ENCODE measurements at regions not wholly inside any gene's neighbourhood (a gene's known extent, or its start where the extent isn't known, plus 50 kb on each side); places are given as distances from the start of the nearest gene placed in this dataset.
A peak's percentile ranks its signal among the peaks of the same experiment; 100 is the strongest.
"Not testable (repeated sequence)": the region's sequence is repeated elsewhere in the genome, so short reads cannot be mapped to it uniquely, and the experiment has no call there.

GRCh38 chr5:82959466-82959865 is 117.7 kb downstream of the TMEM167A start:
- WGBS (ENCODE audit: extremely low coverage, insufficient coverage, insufficient read length): no CpG with 5 or more reads among the region's 1 CpG
- Histone ChIP-seq H3K18ac (ENCODE audit: low read length) (no peak overlapping the region), H3K27me3 (ENCODE audit: insufficient read depth, low read length) (no peaks in the 10 kb centered on the region)

GRCh38 chr5:82956600-82956999 is 120.6 kb downstream of the TMEM167A start:
- Histone ChIP-seq H3K9me3 (ENCODE audit: insufficient read depth, low read depth, low read length) (no peaks in the 10 kb centered on the region), H2BK120ac (ENCODE audit: insufficient read depth, low read length, poor library complexity) (no peak overlapping the region), H4K12ac (ENCODE audit: low read depth, low read length) (no peak overlapping the region), H3K36me3 (ENCODE audit: control insufficient read depth in 1 of 2, insufficient read depth in 2 of 2, low read length in 2 of 2) (peaks cover 0 to 2% of the 10 kb centered on the region in 2 experiments), H2BK12ac (ENCODE audit: low read length) (no peak overlapping the region), H3K23ac (ENCODE audit: low read length) (no peak overlapping the region), H4K8ac (ENCODE audit: low read depth, low read length) (no peak overlapping the region), H3K4ac (ENCODE audit: low read depth, low read length) (no peak overlapping the region), H3K4me3 (ENCODE audit: low read depth, low read length) (no peak overlapping the region), H3K27ac (ENCODE audit: low read depth, low read length) (no peak overlapping the region), H4K91ac (ENCODE audit: low read depth, low read length) (no peak overlapping the region), H3K18ac (ENCODE audit: low read length) (no peak overlapping the region), H2BK5ac (ENCODE audit: low read depth, low read length, poor library complexity) (no peak overlapping the region), H3K14ac (ENCODE audit: low read length) (no peak overlapping the region), H3K79me2 (ENCODE audit: control insufficient read depth, insufficient read depth, low read length, poor library complexity) (no peaks in the 10 kb centered on the region), H2AK5ac (ENCODE audit: low read length) (no peak overlapping the region), H3K79me1 (ENCODE audit: low read length) (no peaks in the 10 kb centered on the region), H3K9ac (ENCODE audit: low read length) (no peak overlapping the region), H2AFZ (ENCODE audit: insufficient read depth, low read length, poor library complexity) (no peak overlapping the region), H3K4me2 (ENCODE audit: low read length) (no peak overlapping the region), H3K4me1 (ENCODE audit: control insufficient read depth in 1 of 2, insufficient read depth in 2 of 2, low read length in 2 of 2) (peaks cover 0 to 5% of the 10 kb centered on the region in 2 experiments), H3K27me3 (ENCODE audit: insufficient read depth, low read length) (no peaks in the 10 kb centered on the region)
- DNase-seq: no peak

More at GRCh38 chr5:82959466-82959865, 117.7 kb downstream of the TMEM167A start:
- Histone ChIP-seq H3K27ac (ENCODE audit: low read depth, low read length) (no peak overlapping the region), H3K36me3 (ENCODE audit: control insufficient read depth in 1 of 2, insufficient read depth in 2 of 2, low read length in 2 of 2) (peaks cover 0 to 2% of the 10 kb centered on the region in 2 experiments), H3K9ac (ENCODE audit: low read length) (no peak overlapping the region), H3K79me2 (ENCODE audit: control insufficient read depth, insufficient read depth, low read length, poor library complexity) (no peaks in the 10 kb centered on the region), H3K23ac (ENCODE audit: low read length) (no peak overlapping the region), H4K12ac (ENCODE audit: low read depth, low read length) (no peak overlapping the region), H3K4ac (ENCODE audit: low read depth, low read length) (no peak overlapping the region), H3K14ac (ENCODE audit: low read length) (no peak overlapping the region), H2AK5ac (ENCODE audit: low read length) (no peak overlapping the region), H3K9me3 (ENCODE audit: insufficient read depth, low read depth, low read length) (no peaks in the 10 kb centered on the region), H3K4me2 (ENCODE audit: low read length) (no peak overlapping the region), H2BK5ac (ENCODE audit: low read depth, low read length, poor library complexity) (no peak overlapping the region), H4K8ac (ENCODE audit: low read depth, low read length) (no peak overlapping the region), H3K4me1 (ENCODE audit: control insufficient read depth in 1 of 2, insufficient read depth in 2 of 2, low read length in 2 of 2) (peaks cover 0 to 2% of the 10 kb centered on the region in 2 experiments), H2BK120ac (ENCODE audit: insufficient read depth, low read length, poor library complexity) (no peak overlapping the region), H2AFZ (ENCODE audit: insufficient read depth, low read length, poor library complexity) (no peak overlapping the region), H3K4me3 (ENCODE audit: low read depth, low read length) (no peak overlapping the region), H2BK12ac (ENCODE audit: low read length) (no peak overlapping the region), H4K91ac (ENCODE audit: low read depth, low read length) (no peak overlapping the region), H3K79me1 (ENCODE audit: low read length) (no peaks in the 10 kb centered on the region)
- DNase-seq: no peak

- Histone ChIP-seq H3K4me2 (ENCODE audit: low read length) (no peak overlapping the region), H3K27me3 (ENCODE audit: insufficient read depth, low read length) (no peaks in the 10 kb centered on the region), H2BK12ac (ENCODE audit: low read length) (no peak overlapping the region), H2BK5ac (ENCODE audit: low read depth, low read length, poor library complexity) (no peak overlapping the region), H3K9me3 (ENCODE audit: insufficient read depth, low read depth, low read length) (no peaks in the 10 kb centered on the region), H2AK5ac (ENCODE audit: low read length) (no peak overlapping the region), H3K79me2 (ENCODE audit: control insufficient read depth, insufficient read depth, low read length, poor library complexity) (no peaks in the 10 kb centered on the region), H2AFZ (ENCODE audit: insufficient read depth, low read length, poor library complexity) (no peak overlapping the region), H3K79me1 (ENCODE audit: low read length) (no peaks in the 10 kb centered on the region), H3K4ac (ENCODE audit: low read depth, low read length) (no peak overlapping the region), H3K18ac (ENCODE audit: low read length) (no peak overlapping the region), H4K8ac (ENCODE audit: low read depth, low read length) (no peak overlapping the region), H3K9ac (ENCODE audit: low read length) (no peak overlapping the region), H3K14ac (ENCODE audit: low read length) (no peak overlapping the region), H3K23ac (ENCODE audit: low read length) (no peak overlapping the region), H2BK120ac (ENCODE audit: insufficient read depth, low read length, poor library complexity) (no peak overlapping the region), H3K4me1 (ENCODE audit: control insufficient read depth in 1 of 2, insufficient read depth in 2 of 2, low read length in 2 of 2) (peaks cover 0 to 5% of the 10 kb centered on the region in 2 experiments), H4K91ac (ENCODE audit: low read depth, low read length) (no peak overlapping the region), H4K12ac (ENCODE audit: low read depth, low read length) (no peak overlapping the region), H3K4me3 (ENCODE audit: low read depth, low read length) (no peak overlapping the region), H3K36me3 (ENCODE audit: control insufficient read depth in 1 of 2, insufficient read depth in 2 of 2, low read length in 2 of 2) (peaks cover 0 to 2% of the 10 kb centered on the region in 2 experiments), H3K27ac (ENCODE audit: low read depth, low read length) (no peak overlapping the region)
- no CpG with 5 or more reads among the region's 1 CpG for WGBS (ENCODE audit: extremely low coverage, insufficient coverage, insufficient read length)
- peak in 1 of 2 donors; percentile 49 for DNase-seq
These were observed 124.9 kb downstream of the TMEM167A start for GRCh38 chr5:82952326-82952725.

- not testable (repeated sequence) for H4K12ac ChIP-seq (ENCODE audit: low read depth, low read length); H3K27me3 ChIP-seq (ENCODE audit: insufficient read depth, low read length); H3K4me3 ChIP-seq (ENCODE audit: low read depth, low read length); H3K36me3 ChIP-seq (ENCODE audit: control insufficient read depth in 1 of 2, insufficient read depth in 2 of 2, low read length in 2 of 2); H3K18ac ChIP-seq (ENCODE audit: low read length); H3K79me2 ChIP-seq (ENCODE audit: control insufficient read depth, insufficient read depth, low read length, poor library complexity); H3K4me1 ChIP-seq (ENCODE audit: control insufficient read depth in 1 of 2, insufficient read depth in 2 of 2, low read length in 2 of 2); H3K79me1 ChIP-seq (ENCODE audit: low read length); H3K4me2 ChIP-seq (ENCODE audit: low read length); H3K9ac ChIP-seq (ENCODE audit: low read length); H2BK5ac ChIP-seq (ENCODE audit: low read depth, low read length, poor library complexity); H3K23ac ChIP-seq (ENCODE audit: low read length); H3K14ac ChIP-seq (ENCODE audit: low read length); H3K9me3 ChIP-seq (ENCODE audit: insufficient read depth, low read depth, low read length); H2AK5ac ChIP-seq (ENCODE audit: low read length); H4K91ac ChIP-seq (ENCODE audit: low read depth, low read length); DNase-seq; H3K27ac ChIP-seq (ENCODE audit: low read depth, low read length); H3K4ac ChIP-seq (ENCODE audit: low read depth, low read length); H2BK120ac ChIP-seq (ENCODE audit: insufficient read depth, low read length, poor library complexity); H2AFZ ChIP-seq (ENCODE audit: insufficient read depth, low read length, poor library complexity); H2BK12ac ChIP-seq (ENCODE audit: low read length); H4K8ac ChIP-seq (ENCODE audit: low read depth, low read length)
- no CpG with 5 or more reads among the region's 8 CpGs for WGBS (ENCODE audit: extremely low coverage, insufficient coverage, insufficient read length)
These were observed 132.9 kb downstream of the TMEM167A start for GRCh38 chr5:82944267-82944666.

Measured in trophoblast cell (in vitro differentiated cells and primary cell).